Prostate gland (tissue), 2 donors: ENCODE measurements at regions not wholly inside any gene's neighbourhood (a gene's known extent, or its start where the extent isn't known, plus 50 kb on each side); places are given as distances from the start of the nearest gene placed in this dataset.

Experiments
- DNase-seq: peaks from one replicate; pipeline ENCODE4 v3.0.0-alpha.2; 2019; ENCODE audit warnings: low spot score
- H3K27ac ChIP-seq, 2 donors: fragments of 200-600 bp; sonication (generic); 2 replicates each; pipeline ENCODE4 v1.5.1; 2017 to 2019
- H3K27me3 ChIP-seq: fragments of 200-600 bp; sonication (generic); replicated peaks from 2 replicates; pipeline ENCODE4 v1.5.1; 2019; ENCODE audit not compliant: insufficient read depth
- H3K36me3 ChIP-seq, 2 donors: fragments of 200-600 bp; sonication (generic); 1 replicate in 1 of 2; 2 replicates in 1 of 2; pipeline versions ENCODE4 v1.5.1 to v1.8.1; 2017 to 2019
- H3K4me1 ChIP-seq: fragments of 200-600 bp; sonication (generic); replicated peaks from 2 replicates; pipeline ENCODE4 v1.5.1; 2019
- H3K4me3 ChIP-seq, 2 donors: fragments of 200-600 bp; sonication (generic); 2 replicates each; pipeline ENCODE4 v1.5.1; 2017 to 2019
- H3K9me3 ChIP-seq: fragments of 200-600 bp; sonication (generic); 2 replicates; pipeline ENCODE4 v1.5.1; 2017
- CTCF ChIP-seq, 4 experiments: fragments of 200-600 bp in 2 of 4; fragments of 450-650 bp in 2 of 4; sonication (generic) in 2 of 4; IDR thresholded peaks; 1 replicate in 3 of 4; 2 replicates in 1 of 4; pipeline ENCODE4 v1.5.1; 2016 to 2019; ENCODE audit warnings: antibody characterized with exemption in 4 of 4, mild to moderate bottlenecking in 2 of 4, moderate library complexity in 2 of 4
- POLR2A ChIP-seq: fragments of 450-650 bp; IDR thresholded peaks from one replicate; pipeline ENCODE4 v1.6.1; 2016; ENCODE audit warnings: antibody characterized with exemption, mild to moderate bottlenecking
- POLR2AphosphoS5 ChIP-seq: sonication (generic); formaldehyde crosslinking; IDR thresholded peaks from one replicate; pipeline ENCODE4 v1.6.1; 2017; ENCODE audit warnings: antibody characterized with exemption
- WGBS: methylation state at CpG from one replicate; pipeline ENCODE4 v1.1.5; 2018; 5-methylcytosine and 5-hydroxymethylcytosine counted together
- intact Hi-C: fragments of 100-400 bp; cut with DNase I; formaldehyde crosslinking; loops from one replicate; pipeline ENCODE4 v1.14.2; 2022

GRCh38 chr21:21957490-21957889 is 959.3 kb downstream of the NCAM2 start:
- Histone ChIP-seq H3K36me3 (no peaks in the 10 kb centered on the region), H3K27ac (no peak overlapping the region), H3K9me3 (no peaks in the 10 kb centered on the region), H3K4me1 (no peaks in the 10 kb centered on the region), H3K27me3 (no peaks in the 10 kb centered on the region), H3K4me3 (no peak overlapping the region)
- no peak for TF ChIP-seq POLR2AphosphoS5
- TF ChIP-seq CTCF (IDR thresholded peaks at IDR 0.05), result no peak
- TF ChIP-seq POLR2A, result no peak
- DNase-seq, result no peak
- WGBS, result 86% methylated on average over 1 of the region's 1 CpG
- intact Hi-C loops, result no loop called here

- Histone ChIP-seq H3K27me3 (no peaks in the 10 kb centered on the region), H3K4me3 (no peak overlapping the region), H3K36me3 (no peaks in the 10 kb centered on the region), H3K4me1 (no peaks in the 10 kb centered on the region), H3K27ac (no peak overlapping the region), H3K9me3 (no peaks in the 10 kb centered on the region)
- WGBS, result 48% methylated on average over 1 of the region's 1 CpG
- no peak for DNase-seq
- TF ChIP-seq CTCF (IDR thresholded peaks at IDR 0.05), result no peak
- TF ChIP-seq POLR2A, result no peak
- no peak for TF ChIP-seq POLR2AphosphoS5
- intact Hi-C loops, result no loop called here
Measured at GRCh38 chr21:21963911-21964310, 965.7 kb downstream of the NCAM2 start.

DNA sequence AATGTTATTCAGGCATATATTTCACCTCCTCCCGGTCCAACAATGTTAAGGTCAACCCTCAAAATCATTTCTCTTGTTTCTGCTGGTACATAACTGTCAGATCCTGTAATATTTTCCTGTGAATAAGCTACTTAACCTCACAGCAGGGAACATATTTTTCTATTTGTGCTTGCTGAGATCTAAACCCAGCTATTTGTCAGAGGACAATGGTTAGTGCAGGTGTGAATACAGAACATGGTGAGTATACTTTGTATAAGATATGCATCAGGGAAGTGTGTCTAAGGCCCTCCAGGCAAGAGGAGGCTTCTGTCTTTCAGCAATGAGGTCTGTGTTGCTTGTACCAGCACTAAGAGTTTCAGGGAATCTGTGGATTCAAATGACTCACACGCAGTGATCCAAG is 970.6 kb downstream of the NCAM2 start:
- intact Hi-C loops, result no loop called here
- 27% methylated on average over 2 of the region's 2 CpGs for WGBS

DNA sequence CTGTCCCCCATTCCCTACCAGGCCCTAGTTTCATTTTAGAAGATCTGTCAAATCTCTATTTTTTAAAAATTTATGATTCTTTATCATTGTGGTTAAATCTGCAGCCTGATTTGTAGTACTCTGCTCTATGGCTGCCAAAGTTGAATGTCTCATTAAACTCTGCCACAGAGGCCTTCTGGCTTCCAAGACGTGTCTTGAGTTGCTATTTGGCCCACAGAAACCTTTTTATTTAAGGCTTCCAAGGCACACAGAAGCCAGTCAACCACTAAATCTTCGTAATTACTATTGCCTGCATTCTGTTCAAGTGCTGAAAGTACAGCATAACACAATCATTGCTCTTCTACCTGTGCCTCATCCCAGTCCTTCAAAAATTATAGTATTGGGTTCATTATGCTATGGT is 971.0 kb downstream of the NCAM2 start:
- no peaks in the 10 kb centered on the region for H3K27me3 ChIP-seq
- no peak overlapping the region for H3K4me3 ChIP-seq
- DNase-seq, result no peak
- no peaks in the 10 kb centered on the region for H3K36me3 ChIP-seq
- intact Hi-C loops, result no loop called here
- no peaks in the 10 kb centered on the region for H3K4me1 ChIP-seq
- H3K27ac ChIP-seq, result no peak overlapping the region
- no peak for TF ChIP-seq POLR2A
- no peak for TF ChIP-seq POLR2AphosphoS5
- TF ChIP-seq CTCF (IDR thresholded peaks at IDR 0.05), result no peak
- H3K9me3 ChIP-seq, result no peaks in the 10 kb centered on the region
- 36% methylated on average over 2 of the region's 2 CpGs for WGBS

More for the DNA sequence above, 970.6 kb downstream of the NCAM2 start:
- Histone ChIP-seq H3K27me3 (no peaks in the 10 kb centered on the region), H3K36me3 (no peaks in the 10 kb centered on the region), H3K4me1 (no peaks in the 10 kb centered on the region), H3K9me3 (no peaks in the 10 kb centered on the region), H3K4me3 (no peak overlapping the region), H3K27ac (no peak overlapping the region)
- TF ChIP-seq CTCF (IDR thresholded peaks at IDR 0.05) (no peak), POLR2AphosphoS5 (no peak), POLR2A (no peak)
- no peak for DNase-seq

DNA sequence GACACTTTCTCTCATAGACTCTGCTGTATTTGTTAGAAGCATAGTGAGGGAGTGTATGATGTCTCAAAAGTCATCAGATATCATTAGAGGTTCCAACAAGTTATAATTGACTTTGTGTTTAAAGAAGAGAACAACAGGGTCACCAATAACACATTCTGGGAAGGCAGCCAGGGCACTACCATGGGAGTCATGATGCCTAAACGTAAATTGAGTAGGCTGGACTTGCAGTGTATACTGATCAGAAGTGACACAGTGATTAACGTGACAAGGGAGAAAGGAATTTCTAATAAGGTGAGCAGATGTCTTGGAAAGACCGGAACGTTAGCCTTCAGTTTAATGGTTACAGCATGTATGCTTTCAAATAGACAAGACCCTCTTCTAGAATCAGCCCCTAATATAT is 973.2 kb downstream of the NCAM2 start:
- Histone ChIP-seq H3K36me3 (no peaks in the 10 kb centered on the region), H3K4me3 (no peak overlapping the region), H3K9me3 (no peaks in the 10 kb centered on the region), H3K27ac (no peak overlapping the region), H3K27me3 (no peaks in the 10 kb centered on the region), H3K4me1 (no peaks in the 10 kb centered on the region)
- WGBS, result 31% methylated on average over 4 of the region's 4 CpGs
- DNase-seq, result no peak
- intact Hi-C loops, result no loop called here
- TF ChIP-seq POLR2AphosphoS5 (no peak), CTCF (IDR thresholded peaks at IDR 0.05) (no peak), POLR2A (no peak)
